ENCODE measurements at regions not wholly inside any gene's neighbourhood (a gene's known extent, or its start where the extent isn't known, plus 50 kb on each side); places are given as distances from the start of the nearest gene placed in this dataset.
"Not testable (repeated sequence)": the region's sequence is repeated elsewhere in the genome, so short reads cannot be mapped to it uniquely, and the experiment has no call there.

DNA sequence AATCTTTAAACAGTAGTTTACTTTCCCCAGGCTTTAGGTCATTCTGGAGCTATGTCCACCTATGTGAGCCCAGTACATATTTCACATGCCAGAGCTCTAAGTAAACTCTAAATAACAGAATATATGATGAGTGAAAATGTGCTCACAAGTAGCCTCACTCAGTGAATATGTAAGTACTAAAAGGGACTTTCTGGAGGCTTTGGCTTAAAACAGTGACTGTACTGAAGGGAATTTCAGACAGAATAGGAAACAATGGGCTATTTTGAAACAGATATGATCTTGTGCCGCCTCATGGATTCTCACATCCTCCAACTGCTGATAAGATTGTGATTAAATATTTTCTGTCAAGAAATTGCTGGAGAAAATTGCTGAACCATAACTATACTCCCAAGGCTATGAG, 747.9 kb downstream of the SOCS6 start:
- Histone ChIP-seq H3K27me3 (replicated peaks) (no peaks in the 10 kb centered on the region), H3K27ac (no peak overlapping the region), H3K4me3 (ENCODE audit: low read depth, low read length) (no peak overlapping the region), H3K36me3 (replicated peaks) (no peaks in the 10 kb centered on the region)
- DNase-seq, result peak; percentile 10
- in situ Hi-C loops (cut with HindIII; ENCODE audit: low pct_ligation_motif_present, low sequenced_read_pairs), result no loop called here
- TF ChIP-seq, protein P1, sequence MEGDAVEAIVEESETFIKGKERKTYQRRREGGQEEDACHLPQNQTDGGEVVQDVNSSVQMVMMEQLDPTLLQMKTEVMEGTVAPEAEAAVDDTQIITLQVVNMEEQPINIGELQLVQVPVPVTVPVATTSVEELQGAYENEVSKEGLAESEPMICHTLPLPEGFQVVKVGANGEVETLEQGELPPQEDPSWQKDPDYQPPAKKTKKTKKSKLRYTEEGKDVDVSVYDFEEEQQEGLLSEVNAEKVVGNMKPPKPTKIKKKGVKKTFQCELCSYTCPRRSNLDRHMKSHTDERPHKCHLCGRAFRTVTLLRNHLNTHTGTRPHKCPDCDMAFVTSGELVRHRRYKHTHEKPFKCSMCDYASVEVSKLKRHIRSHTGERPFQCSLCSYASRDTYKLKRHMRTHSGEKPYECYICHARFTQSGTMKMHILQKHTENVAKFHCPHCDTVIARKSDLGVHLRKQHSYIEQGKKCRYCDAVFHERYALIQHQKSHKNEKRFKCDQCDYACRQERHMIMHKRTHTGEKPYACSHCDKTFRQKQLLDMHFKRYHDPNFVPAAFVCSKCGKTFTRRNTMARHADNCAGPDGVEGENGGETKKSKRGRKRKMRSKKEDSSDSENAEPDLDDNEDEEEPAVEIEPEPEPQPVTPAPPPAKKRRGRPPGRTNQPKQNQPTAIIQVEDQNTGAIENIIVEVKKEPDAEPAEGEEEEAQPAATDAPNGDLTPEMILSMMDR (IDR thresholded peaks at IDR 0.05; ENCODE audit: low read depth, low read length, missing control alignments), result no peak

DNA sequence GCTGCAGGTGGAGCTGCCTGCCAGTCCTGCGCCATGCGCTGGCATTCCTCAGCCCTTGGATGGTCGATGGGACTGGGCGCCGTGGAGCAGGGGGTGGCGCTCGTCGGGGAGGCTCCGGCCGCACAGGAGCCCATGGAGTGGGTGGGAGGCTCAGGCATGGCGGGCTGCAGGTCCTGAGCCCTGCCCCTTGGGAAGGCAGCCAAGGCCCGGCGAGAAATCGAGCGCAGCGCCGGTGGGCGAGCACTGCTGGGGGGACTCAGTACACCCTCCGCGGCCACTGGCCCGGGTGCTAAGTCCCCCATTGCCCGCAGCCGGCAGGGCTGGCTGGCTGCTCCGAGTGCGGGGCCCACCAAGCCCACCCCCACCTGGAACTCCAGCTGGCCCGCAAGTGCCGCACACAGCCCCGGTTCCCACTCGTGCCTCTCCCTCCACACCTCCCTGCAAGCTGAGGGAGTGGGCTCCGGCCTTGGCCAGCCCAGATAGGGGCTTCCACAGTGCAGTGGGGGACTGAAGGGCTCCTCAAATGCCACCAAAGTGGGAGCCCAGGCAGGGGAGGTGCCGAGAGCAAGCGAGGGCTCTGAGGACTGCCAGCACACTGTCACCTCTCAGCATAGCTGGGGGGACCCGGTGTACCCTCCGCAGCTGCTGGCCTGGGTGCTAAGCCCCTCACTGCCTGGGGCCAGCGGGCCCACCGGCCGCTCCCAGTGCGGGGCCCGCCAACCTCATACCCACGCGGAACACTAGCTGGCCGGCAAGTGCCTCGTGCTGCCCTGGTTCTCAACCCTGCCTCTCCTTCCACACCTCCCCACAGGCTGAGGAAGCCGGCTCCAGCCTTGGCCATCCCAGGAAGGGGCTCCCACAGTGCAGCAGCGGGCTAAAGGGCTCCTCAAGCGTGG, 742.7 kb downstream of the SOCS6 start:
- in situ Hi-C loops (cut with HindIII; ENCODE audit: low pct_ligation_motif_present, low sequenced_read_pairs); H3K27ac ChIP-seq; H3K36me3 ChIP-seq (replicated peaks); H3K4me3 ChIP-seq (ENCODE audit: low read depth, low read length); DNase-seq; H3K27me3 ChIP-seq (replicated peaks): not testable (repeated sequence)

DNA sequence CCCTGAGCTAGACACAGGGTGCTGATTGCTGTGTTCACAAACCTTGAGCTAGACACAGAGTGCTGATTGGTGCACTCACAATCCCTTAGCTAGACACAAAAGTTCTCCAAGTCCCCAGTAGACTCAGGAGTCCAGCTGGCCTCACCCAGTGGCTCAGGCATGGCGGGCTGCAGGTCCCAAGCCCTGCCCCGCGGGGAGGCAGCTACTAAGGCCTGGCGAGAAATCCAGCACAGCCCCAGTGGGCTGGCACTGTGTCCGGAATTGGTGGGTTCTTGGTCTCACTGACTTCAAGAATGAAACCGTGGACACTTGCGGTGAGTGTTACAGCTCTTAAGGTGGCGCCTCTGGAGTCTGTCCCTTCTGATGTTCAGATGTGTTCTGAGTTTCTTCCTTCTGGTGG, 741.2 kb downstream of the SOCS6 start:
- H3K36me3 ChIP-seq (replicated peaks); H3K27ac ChIP-seq; H3K4me3 ChIP-seq (ENCODE audit: low read depth, low read length); H3K27me3 ChIP-seq (replicated peaks); DNase-seq; in situ Hi-C loops (cut with HindIII; ENCODE audit: low pct_ligation_motif_present, low sequenced_read_pairs): not testable (repeated sequence)

DNA sequence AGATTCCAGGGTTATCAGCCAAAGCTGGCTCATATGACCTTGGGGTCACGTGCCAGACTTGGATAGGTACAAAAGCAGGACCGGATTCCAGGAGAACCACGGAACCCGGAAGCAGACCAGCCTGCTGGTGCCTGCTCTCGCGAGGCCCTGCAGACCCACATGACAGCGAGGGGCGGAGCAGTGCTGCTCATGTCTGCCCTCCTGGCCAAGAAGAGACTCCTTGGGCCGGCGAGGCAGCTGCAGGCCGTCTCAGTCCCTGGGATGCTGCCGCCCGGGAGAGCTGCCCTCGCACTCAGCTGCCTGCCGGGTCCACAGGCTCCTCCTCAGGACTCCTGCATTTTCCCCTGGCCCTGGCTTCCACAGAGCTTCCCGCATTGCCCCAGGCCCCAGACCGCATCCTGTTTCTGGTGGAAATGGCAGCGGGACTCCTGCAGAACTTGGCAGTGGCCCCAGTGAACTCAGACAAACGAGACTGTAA, 739.5 kb downstream of the SOCS6 start:
- TF ChIP-seq, protein P1 (IDR thresholded peaks at IDR 0.05; ENCODE audit: low read depth, low read length, missing control alignments), result no peak
- H3K27ac ChIP-seq, result no peak overlapping the region
- no peak overlapping the region for H3K4me3 ChIP-seq (ENCODE audit: low read depth, low read length)
- in situ Hi-C loops (cut with HindIII; ENCODE audit: low pct_ligation_motif_present, low sequenced_read_pairs), result no loop called here
- no peak for DNase-seq
- no peaks in the 10 kb centered on the region for H3K36me3 ChIP-seq (replicated peaks)
- H3K27me3 ChIP-seq (replicated peaks), result no peaks in the 10 kb centered on the region

DNA sequence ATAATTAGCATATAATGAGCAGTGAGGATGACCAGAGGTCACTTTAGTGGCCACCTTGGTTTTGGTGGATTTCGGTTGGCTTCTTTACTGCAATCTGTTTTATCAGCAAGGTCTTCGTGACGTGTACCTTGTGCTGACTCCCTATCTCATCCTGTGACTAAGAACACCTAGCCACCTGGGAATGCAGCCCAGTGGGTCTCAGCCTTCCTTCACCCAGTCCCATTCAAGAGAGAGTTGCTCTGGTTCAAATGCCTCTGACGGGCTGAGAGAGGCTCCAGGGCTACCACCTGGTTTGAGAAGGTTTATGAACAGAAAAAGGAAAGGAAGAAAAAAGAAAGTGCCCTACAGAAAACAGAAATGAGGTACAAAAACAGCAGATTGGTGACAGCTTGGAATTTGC, 738.7 kb downstream of the SOCS6 start:
- no peaks in the 10 kb centered on the region for H3K36me3 ChIP-seq (replicated peaks)
- TF ChIP-seq, protein P1 (IDR thresholded peaks at IDR 0.05; ENCODE audit: low read depth, low read length, missing control alignments), result no peak
- no peak overlapping the region for H3K4me3 ChIP-seq (ENCODE audit: low read depth, low read length)
- H3K27ac ChIP-seq, result no peak overlapping the region
- DNase-seq, result no peak
- in situ Hi-C loops (cut with HindIII; ENCODE audit: low pct_ligation_motif_present, low sequenced_read_pairs), result no loop called here
- no peaks in the 10 kb centered on the region for H3K27me3 ChIP-seq (replicated peaks)

DNA sequence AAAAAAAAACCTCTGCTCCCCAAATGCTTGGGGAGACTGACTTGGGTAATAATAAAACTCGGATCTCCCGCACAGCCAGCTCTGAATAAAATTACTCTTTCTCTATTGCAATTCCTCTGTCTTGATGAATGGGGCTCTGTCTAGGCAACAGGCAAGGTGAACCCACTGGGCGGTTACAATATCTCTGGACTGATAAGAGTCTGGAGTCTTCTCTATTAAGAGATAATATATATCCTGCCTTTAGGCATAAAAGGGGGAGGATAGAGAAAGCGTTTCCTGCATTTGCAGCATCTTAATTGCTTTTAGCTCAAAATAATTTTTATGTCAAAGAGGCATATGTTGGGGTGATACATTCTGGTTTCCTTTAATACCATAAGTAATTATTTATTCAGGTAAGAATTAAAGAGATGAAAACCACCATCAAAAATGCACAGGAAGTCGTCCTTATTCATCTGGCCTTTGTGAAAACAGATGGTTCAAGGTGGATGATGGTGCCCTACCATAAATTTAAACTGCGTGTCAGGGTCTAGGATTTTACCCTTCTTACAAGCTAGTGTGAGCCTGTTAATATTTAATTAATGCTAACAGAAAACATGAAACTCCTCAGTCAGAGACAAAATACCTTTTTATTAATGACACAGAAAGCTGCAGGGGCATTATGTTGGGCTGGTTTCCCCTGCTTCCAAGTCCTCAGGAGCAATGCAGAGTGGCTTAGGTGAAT, 736.8 kb downstream of the SOCS6 start:
- Histone ChIP-seq H3K4me3 (ENCODE audit: low read depth, low read length) (no peak overlapping the region), H3K36me3 (replicated peaks) (no peaks in the 10 kb centered on the region), H3K27me3 (replicated peaks) (no peaks in the 10 kb centered on the region), H3K27ac (no peak overlapping the region)
- TF ChIP-seq, protein P1 (IDR thresholded peaks at IDR 0.05; ENCODE audit: low read depth, low read length, missing control alignments), result no peak
- DNase-seq, result no peak
- in situ Hi-C loops (cut with HindIII; ENCODE audit: low pct_ligation_motif_present, low sequenced_read_pairs), result no loop called here

Data from brain microvascular endothelial cell (primary cell).